ENCODE measurements at regions not wholly inside any gene's neighbourhood (a gene's known extent, or its start where the extent isn't known, plus 50 kb on each side); places are given as distances from the start of the nearest gene placed in this dataset.

DNA sequence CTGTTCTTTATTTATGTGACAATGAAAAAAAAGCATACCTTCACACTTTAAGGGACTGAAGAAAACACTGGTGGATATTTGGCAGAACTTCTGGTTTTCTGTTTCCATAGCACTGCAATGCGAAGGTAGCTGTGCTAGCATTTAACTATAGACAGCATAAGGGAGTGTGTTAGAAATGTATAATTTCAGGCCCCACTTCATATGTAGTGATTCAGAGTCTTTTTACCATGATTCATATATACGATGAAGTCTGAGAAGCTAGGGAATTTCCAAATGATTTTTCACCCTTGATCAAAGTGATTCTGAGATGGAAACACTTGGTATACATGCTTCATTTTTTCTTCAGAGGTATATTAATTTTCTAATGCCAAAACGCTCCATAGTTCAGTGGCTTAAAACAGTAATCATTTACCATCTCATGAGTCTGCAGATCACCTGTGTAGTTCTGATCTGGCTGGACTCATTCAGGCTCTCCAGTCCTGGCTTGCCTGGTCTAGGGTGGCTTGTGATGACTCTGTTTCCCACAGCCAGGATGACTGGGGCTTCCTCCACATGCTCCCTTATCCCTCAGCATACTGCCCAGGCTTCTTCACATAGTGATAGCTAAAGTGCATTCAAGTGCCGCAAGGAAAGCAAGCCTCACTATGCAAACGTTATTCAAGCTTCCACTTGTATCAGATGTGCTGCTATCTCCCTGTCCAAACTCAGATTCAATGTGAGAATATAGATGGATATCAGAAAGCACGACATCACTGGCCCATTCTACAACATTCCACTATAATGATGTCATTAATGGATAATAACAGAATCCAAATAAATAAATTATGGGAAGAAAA, 790.1 kb downstream of the TECRL start:
- DNase-seq = no peak

DNA sequence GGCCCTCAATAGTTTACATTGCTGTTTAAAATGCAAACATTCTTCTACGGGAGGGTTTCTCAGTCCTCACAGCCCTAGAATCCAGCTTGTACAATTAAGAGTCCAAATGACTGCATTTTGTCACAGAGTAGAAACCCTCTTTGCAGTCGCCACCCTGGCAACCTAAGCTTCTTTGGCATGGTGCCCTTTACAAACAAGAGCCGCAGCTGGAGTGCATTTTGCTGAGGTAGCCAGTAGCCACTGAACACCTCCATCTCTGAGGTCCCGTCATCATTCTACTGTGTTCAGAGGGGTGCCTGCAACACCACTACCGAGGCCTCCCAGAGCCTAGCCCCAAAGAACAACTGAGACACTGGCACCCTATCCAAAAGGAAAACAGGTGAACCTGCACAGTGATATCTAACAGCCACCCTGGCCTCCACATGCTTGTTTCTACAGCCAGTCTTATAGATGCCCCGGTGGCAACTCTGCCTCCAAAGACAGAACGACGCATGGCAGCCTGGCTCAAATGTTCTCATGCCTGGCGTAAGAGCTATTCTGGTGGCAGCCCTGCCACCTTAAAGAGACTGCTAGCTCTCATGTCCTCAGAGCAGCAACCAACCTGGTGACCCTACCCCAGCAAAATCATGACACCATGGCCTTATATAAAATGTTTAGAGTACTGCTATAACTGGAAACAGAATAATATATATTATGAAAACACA, 801.9 kb downstream of the TECRL start:
- no peak for DNase-seq

DNA sequence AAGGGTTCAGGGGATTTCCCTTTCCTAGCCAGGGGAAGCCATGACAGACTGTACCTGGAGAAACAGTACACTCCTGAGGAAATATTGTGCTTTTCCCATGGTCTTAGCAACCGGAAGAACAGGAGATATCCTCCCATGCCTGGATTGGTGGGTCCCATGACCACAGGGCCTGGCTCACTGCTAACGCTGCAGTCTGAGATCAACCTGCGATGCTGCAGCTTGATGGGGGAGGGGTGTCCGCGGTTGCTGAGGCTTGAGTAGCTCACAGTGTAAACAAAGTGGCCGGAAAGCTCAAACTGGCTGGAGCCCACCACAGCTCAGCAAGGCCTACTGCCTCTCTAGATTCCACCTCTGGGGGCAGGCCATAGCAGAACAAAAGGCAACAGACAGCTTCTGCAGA, 819.5 kb downstream of the TECRL start:
- no peak for DNase-seq

- DNase-seq = no peak
These were observed 825.7 kb downstream of the TECRL start for GRCh38 chr4:63583561-63583960.

DNA sequence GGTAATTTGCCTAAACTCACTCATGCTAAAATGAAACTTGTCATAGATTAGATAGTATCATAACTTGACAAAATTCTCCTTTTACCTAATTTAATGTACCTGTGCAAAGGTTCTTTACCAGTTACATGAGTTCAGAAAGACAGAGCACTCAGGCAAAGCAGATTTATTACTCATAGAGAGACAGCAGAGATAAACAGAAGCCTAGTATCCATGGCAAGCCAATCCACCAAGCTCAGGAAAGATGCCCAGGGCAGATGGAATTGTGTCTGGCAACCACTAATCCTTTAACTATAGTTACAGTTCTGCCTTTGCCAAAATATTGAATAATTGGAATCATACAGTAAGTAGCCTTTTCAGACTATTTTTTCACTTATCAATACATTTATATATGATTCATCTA, 826.2 kb downstream of the TECRL start:
- no peak for DNase-seq

- no peak for DNase-seq
These were observed 828.3 kb downstream of the TECRL start for GRCh38 chr4:63580796-63581475.

DNA sequence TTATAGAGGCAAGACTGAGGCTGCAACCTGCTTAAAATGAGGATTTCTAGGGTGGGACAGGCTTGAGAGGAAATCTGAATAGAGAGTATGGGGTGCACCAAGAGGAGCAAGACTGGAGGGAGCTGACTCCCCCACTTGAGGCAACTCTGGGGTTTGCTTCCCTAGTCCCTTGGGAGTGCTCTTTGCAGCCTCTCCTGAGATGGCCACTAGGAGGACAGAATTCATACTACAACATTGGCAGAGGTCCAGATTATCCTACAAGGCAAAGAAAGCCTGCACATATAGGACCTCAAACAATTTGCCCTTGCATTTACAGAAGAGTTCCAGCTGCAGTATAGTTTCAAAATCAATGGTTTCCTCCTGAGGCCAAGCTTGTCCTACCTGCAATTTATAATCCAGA, 830.9 kb downstream of the TECRL start:
- DNase-seq = no peak

GRCh38 chr4:63566658-63567057, 842.6 kb downstream of the TECRL start:
- DNase-seq = no peak

DNA sequence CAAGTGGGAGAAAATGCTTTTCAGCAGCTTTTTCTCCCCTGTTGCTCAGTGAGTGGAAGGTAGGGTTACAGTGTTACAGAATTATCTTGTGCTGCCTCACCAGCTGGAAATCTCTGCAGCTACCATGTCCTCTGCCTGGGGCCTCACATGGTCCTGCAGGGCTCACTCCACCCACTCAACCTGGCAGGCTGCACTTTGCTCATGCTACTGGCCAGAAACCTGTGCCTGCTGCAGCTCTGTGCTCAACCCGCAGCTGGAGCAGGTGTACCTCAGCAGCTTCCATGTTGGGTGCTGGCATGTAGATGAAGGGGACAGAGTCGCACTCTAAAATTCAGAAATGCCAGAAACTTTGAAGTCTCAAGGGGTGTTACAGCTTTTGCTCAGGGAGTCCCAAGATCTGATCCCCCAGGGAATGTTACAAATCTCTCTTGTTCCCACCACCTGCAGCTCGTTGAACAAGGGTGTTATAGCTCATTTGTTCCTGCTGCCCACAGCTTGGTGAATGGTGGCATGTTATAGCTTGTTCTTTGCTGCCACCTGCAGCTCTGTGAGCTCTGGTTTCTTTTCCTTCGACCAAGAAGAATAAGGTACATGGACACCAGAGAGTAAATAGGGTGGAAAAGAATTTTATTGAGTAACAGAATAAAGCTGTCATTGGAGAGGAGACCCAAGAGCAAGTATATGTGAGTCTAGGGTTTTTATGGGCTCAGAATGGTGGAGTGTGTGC, 845.8 kb downstream of the TECRL start:
- no peak for DNase-seq

- DNase-seq = no peak
These were observed 850.5 kb downstream of the TECRL start for GRCh38 chr4:63558709-63559108.

GRCh38 chr4:63556332-63556731, 852.9 kb downstream of the TECRL start:
- no peak for DNase-seq

DNA sequence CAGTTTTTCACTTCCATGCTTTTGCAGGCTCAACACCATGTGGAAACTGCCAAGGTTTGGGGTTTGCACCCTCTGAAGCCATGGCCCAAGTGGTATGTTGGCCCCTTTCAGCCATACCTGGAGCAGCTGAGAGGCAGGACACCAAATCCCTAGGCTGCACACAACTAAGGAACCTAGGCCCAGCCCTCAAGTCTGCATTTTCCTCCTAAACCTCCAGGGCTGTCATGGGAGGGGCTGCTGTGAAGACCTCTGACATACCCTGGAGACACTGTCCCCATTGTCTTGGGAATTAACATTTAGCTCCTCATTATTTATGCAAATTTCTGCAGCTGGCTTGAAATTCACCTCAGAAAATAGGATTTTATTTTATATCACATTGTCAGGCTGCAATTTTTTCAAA, 856.1 kb downstream of the TECRL start:
- DNase-seq = no peak

DNA sequence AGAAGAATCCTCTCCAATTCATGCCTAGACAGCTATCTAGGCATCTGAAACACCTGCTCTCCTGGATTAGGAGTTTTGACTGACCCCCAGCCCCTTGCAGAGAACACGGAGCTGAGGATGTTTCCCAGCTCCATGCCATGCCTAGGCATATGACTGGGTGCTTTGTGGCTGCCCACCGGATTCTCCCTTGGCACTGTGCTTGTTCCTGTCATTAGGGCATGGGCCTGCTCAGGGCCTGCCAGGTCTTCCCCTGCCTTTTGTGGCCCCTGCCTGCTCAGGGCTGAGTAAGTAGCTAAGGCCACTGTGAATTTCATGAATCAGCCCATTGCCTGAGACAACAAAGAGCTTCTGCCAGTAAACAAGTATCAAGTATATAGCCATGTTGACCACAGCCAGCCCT, 867.4 kb downstream of the TECRL start:
- no peak for DNase-seq

- no peak for DNase-seq
These were observed 879.5 kb downstream of the TECRL start for GRCh38 chr4:63529581-63530337.

GRCh38 chr4:63528256-63528991, 880.8 kb downstream of the TECRL start:
- DNase-seq = no peak

DNA sequence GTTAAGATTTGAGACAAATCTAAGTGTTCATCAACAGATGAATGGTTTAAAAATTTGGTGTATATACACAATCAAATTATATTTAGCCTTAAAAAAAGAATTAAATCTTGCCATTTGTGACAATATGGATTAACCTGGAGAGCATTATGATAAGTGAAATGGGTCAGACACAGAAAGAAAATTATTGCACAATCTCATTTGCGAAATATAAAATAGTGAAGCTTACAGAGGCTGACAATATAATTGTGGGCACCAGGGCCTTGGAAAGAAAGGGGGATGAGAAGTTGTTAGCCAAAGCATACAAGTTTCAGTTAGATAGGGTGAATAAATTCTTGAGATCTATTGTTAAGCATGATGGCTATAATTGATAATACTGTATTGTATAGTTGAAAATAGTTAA, 883.0 kb downstream of the TECRL start:
- DNase-seq = no peak

- DNase-seq = no peak
These were observed 884.5 kb downstream of the TECRL start for GRCh38 chr4:63524764-63525163.

GRCh38 chr4:63505714-63506460, 903.4 kb downstream of the TECRL start:
- DNase-seq = no peak

DNA sequence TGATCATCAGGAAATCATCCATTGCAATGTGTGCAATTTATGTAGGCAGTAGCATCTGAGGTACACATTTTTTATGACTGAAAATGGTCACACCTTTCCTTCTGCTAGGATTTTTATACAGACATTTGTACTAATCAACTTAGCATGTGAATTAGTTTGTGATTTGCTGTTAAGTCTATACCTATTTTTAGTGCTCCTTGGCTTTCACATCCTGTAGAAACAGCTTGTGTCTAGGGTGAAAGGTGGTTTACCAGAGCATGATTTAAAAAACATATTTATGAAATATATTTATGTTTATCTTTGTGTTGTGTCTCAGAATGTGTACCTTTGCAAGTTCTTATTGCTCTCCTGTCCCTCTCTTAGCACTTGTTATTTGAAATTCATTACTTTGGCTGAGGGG, 916.0 kb downstream of the TECRL start:
- DNase-seq = no peak

- DNase-seq = no peak
These were observed 916.7 kb downstream of the TECRL start for GRCh38 chr4:63492515-63492914.

- no peak for DNase-seq
These were observed 944.9 kb downstream of the TECRL start for GRCh38 chr4:63464393-63464792.
